ENCODE measurements at regions not wholly inside any gene's neighbourhood (a gene's known extent, or its start where the extent isn't known, plus 50 kb on each side); places are given as distances from the start of the nearest gene placed in this dataset.

DNA sequence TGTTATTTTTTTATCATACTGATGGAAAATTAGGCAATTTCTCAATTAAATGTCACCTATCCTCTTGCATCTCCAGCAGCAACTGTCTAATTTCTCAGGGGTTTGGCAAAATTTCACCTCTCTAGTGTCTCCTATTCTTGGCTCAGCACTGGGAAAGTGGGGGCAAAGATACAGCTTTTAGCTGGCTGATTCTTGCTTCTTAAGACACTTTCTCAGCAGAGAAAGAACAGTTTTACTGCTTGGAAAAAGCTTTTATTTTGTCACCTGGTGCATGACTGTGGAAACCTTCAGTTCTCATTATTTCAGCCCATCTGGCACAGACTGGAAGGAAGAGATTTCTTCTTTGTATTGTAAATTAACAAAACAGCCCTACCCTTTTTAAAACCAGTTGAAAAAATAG lies 283.6 kb upstream of the SGCD start:
- no peak for TF ChIP-seq GABPA (IDR thresholded peaks at IDR 0.05 in 1 of 2, conservative IDR thresholded peaks at IDR 0.05 in 1 of 2)
- TF ChIP-seq, protein P1, sequence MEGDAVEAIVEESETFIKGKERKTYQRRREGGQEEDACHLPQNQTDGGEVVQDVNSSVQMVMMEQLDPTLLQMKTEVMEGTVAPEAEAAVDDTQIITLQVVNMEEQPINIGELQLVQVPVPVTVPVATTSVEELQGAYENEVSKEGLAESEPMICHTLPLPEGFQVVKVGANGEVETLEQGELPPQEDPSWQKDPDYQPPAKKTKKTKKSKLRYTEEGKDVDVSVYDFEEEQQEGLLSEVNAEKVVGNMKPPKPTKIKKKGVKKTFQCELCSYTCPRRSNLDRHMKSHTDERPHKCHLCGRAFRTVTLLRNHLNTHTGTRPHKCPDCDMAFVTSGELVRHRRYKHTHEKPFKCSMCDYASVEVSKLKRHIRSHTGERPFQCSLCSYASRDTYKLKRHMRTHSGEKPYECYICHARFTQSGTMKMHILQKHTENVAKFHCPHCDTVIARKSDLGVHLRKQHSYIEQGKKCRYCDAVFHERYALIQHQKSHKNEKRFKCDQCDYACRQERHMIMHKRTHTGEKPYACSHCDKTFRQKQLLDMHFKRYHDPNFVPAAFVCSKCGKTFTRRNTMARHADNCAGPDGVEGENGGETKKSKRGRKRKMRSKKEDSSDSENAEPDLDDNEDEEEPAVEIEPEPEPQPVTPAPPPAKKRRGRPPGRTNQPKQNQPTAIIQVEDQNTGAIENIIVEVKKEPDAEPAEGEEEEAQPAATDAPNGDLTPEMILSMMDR (IDR thresholded peaks at IDR 0.05; ENCODE audit: low read depth, low read length, missing input control) = no peak
- no peak for TF ChIP-seq TAF1 (conservative IDR thresholded peaks at IDR 0.05)
- TF ChIP-seq EGR1 (IDR thresholded peaks at IDR 0.05; ENCODE audit: low read depth in 2 of 2) = no peak
- TF ChIP-seq JUND (IDR thresholded peaks at IDR 0.05) = no peak
- no peak for TF ChIP-seq RAD21 (IDR thresholded peaks at IDR 0.05)
- TF ChIP-seq, protein P2, sequence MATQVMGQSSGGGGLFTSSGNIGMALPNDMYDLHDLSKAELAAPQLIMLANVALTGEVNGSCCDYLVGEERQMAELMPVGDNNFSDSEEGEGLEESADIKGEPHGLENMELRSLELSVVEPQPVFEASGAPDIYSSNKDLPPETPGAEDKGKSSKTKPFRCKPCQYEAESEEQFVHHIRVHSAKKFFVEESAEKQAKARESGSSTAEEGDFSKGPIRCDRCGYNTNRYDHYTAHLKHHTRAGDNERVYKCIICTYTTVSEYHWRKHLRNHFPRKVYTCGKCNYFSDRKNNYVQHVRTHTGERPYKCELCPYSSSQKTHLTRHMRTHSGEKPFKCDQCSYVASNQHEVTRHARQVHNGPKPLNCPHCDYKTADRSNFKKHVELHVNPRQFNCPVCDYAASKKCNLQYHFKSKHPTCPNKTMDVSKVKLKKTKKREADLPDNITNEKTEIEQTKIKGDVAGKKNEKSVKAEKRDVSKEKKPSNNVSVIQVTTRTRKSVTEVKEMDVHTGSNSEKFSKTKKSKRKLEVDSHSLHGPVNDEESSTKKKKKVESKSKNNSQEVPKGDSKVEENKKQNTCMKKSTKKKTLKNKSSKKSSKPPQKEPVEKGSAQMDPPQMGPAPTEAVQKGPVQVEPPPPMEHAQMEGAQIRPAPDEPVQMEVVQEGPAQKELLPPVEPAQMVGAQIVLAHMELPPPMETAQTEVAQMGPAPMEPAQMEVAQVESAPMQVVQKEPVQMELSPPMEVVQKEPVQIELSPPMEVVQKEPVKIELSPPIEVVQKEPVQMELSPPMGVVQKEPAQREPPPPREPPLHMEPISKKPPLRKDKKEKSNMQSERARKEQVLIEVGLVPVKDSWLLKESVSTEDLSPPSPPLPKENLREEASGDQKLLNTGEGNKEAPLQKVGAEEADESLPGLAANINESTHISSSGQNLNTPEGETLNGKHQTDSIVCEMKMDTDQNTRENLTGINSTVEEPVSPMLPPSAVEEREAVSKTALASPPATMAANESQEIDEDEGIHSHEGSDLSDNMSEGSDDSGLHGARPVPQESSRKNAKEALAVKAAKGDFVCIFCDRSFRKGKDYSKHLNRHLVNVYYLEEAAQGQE (IDR thresholded peaks at IDR 0.05) = no peak
- TF ChIP-seq, protein P3, sequence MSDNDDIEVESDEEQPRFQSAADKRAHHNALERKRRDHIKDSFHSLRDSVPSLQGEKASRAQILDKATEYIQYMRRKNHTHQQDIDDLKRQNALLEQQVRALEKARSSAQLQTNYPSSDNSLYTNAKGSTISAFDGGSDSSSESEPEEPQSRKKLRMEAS (IDR thresholded peaks at IDR 0.05) = no peak
- no peak for TF ChIP-seq SP1 (IDR thresholded peaks at IDR 0.05)

Measured in liver (tissue), 3 donors.